HG03045 (cell line): ENCODE measurements at regions not wholly inside any gene's neighbourhood (a gene's known extent, or its start where the extent isn't known, plus 50 kb on each side); places are given as distances from the start of the nearest gene placed in this dataset.

Experiments used
- ATAC-seq: cut with Tn5 transposase; IDR thresholded peaks from one replicate; pipeline ENCODE4 v1.9.1; 2021; ENCODE audit warnings: mild to moderate bottlenecking, moderate library complexity; ENCODE audit not compliant: unreplicated experiment

GRCh38 chr18:71919211-71919610 lies 624.9 kb downstream of the CBLN2 start:
- no peak for ATAC-seq

GRCh38 chr18:71913641-71914040 lies 630.5 kb downstream of the CBLN2 start:
- ATAC-seq: no peak

- no peak for ATAC-seq
Measured at GRCh38 chr18:71902482-71902881, 641.7 kb downstream of the CBLN2 start.

- no peak for ATAC-seq
Measured at GRCh38 chr18:71899707-71900472, 644.3 kb downstream of the CBLN2 start.

GRCh38 chr18:71899183-71899582 lies 645.0 kb downstream of the CBLN2 start:
- no peak for ATAC-seq

- ATAC-seq: no peak
Measured at GRCh38 chr18:71887509-71887908, 656.6 kb downstream of the CBLN2 start.

GRCh38 chr18:71878226-71878625 lies 665.9 kb downstream of the CBLN2 start:
- no peak for ATAC-seq

GRCh38 chr18:71873695-71874094 lies 670.4 kb downstream of the CBLN2 start:
- no peak for ATAC-seq

- no peak for ATAC-seq
Measured at GRCh38 chr18:71865888-71866287, 678.3 kb downstream of the CBLN2 start.

- ATAC-seq: no peak
Measured at GRCh38 chr18:71850602-71851001, 693.5 kb downstream of the CBLN2 start.

GRCh38 chr18:71849407-71849806 lies 694.7 kb downstream of the CBLN2 start:
- ATAC-seq: no peak

GRCh38 chr18:71846716-71847115 lies 697.4 kb downstream of the CBLN2 start:
- no peak for ATAC-seq

- ATAC-seq: no peak
Measured at GRCh38 chr18:71844814-71845213, 699.3 kb downstream of the CBLN2 start.

- no peak for ATAC-seq
Measured at GRCh38 chr18:71842666-71843065, 701.5 kb downstream of the CBLN2 start.

- no peak for ATAC-seq
Measured at GRCh38 chr18:71837547-71837946, 706.6 kb downstream of the CBLN2 start.

- no peak for ATAC-seq
Measured at GRCh38 chr18:71832946-71833617, 711.1 kb downstream of the CBLN2 start.

- ATAC-seq: no peak
Measured at GRCh38 chr18:71831039-71831438, 713.1 kb downstream of the CBLN2 start.

- no peak for ATAC-seq
Measured at GRCh38 chr18:71827301-71827700, 716.8 kb downstream of the CBLN2 start.

- no peak for ATAC-seq
Measured at GRCh38 chr18:71815305-71815704, 728.8 kb downstream of the CBLN2 start.

GRCh38 chr18:71809711-71810110 lies 734.4 kb downstream of the CBLN2 start:
- ATAC-seq: no peak

GRCh38 chr18:71808616-71809015 lies 735.5 kb downstream of the CBLN2 start:
- ATAC-seq: no peak

- no peak for ATAC-seq
Measured at GRCh38 chr18:71807586-71807985, 736.6 kb downstream of the CBLN2 start.
